NCI-H2029 (cell line): ENCODE measurements at regions not wholly inside any gene's neighbourhood (a gene's known extent, or its start where the extent isn't known, plus 50 kb on each side); places are given as distances from the start of the nearest gene placed in this dataset.

Experiments
- DNase-seq: peaks from one replicate; lab custom pipeline; 2025; lab: John Stamatoyannopoulos, UW

GRCh38 chr20:6693178-6693807 is 74.2 kb upstream of the BMP2 start:
- no peak for DNase-seq

GRCh38 chr20:6692566-6693173 is 74.8 kb upstream of the BMP2 start:
- DNase-seq, result no peak

GRCh38 chr20:6691516-6691915 is 76.0 kb upstream of the BMP2 start:
- no peak for DNase-seq

GRCh38 chr20:6689339-6689973 is 78.0 kb upstream of the BMP2 start:
- DNase-seq, result no peak

GRCh38 chr20:6686171-6686570 is 81.3 kb upstream of the BMP2 start:
- DNase-seq, result no peak

- no peak for DNase-seq
Measured at GRCh38 chr20:6685626-6686025, 81.9 kb upstream of the BMP2 start.

DNA sequence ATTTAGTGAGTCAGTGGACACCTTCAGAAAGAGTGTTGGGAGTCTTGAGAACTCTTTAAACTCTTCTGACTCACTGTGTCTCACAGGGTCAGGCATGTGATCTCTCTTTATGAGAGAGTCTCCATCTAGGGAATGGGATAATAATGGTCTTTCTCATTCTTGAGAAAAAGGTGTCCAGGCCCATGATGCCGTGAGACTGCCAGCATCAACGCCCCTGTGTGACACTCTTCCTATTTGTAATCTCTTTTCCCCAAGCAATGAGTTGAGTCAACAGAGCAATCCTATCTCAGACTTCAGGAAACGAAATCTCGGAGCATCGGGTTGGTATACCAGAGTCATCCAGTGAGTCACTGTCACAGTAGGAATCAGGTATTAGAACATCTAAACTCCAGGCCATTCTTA is 82.3 kb upstream of the BMP2 start:
- DNase-seq, result no peak

GRCh38 chr20:6683021-6683977 is 84.2 kb upstream of the BMP2 start:
- no peak for DNase-seq

- no peak for DNase-seq
Measured at GRCh38 chr20:6680854-6681253, 86.6 kb upstream of the BMP2 start.

GRCh38 chr20:6680441-6680840 is 87.0 kb upstream of the BMP2 start:
- DNase-seq, result no peak

- DNase-seq, result no peak
Measured at GRCh38 chr20:6679086-6679485, 88.4 kb upstream of the BMP2 start.

DNA sequence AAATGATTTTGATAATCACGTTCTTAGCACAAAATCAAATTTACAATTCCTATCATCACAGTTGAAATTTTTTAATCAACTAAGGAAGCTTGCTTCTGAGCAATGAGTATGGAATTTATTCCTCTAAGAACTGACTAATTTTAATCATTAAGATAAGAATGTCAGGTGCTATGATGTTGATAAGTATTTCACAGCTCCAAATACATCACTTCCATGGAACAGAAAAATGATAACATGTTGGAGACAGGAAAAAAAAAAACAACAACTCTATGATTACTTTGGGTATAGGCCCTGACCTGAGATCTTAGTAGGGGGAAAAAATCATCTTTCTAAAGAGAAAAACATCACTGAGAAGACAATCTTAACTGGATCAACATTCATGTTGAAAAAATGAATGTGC is 89.4 kb upstream of the BMP2 start:
- DNase-seq, result no peak

DNA sequence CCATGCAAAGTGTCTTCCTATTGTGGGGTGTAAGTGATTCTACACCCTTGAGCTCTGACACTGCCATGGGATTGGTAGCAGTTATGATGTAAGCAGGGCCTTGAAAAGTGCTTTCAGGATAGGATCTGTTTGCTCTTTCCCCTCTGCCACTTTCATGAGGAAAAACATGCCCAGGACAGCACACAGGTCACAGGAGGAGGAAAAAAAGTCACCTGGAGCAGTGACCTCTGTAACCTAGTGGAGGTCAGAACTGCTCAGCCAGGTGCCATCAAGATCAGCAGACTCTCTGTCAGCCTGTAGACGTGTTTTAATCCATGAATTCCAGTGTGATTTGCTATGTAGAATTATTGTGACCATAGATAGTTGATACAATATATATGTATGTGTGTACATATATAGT is 92.7 kb upstream of the BMP2 start:
- DNase-seq, result no peak

DNA sequence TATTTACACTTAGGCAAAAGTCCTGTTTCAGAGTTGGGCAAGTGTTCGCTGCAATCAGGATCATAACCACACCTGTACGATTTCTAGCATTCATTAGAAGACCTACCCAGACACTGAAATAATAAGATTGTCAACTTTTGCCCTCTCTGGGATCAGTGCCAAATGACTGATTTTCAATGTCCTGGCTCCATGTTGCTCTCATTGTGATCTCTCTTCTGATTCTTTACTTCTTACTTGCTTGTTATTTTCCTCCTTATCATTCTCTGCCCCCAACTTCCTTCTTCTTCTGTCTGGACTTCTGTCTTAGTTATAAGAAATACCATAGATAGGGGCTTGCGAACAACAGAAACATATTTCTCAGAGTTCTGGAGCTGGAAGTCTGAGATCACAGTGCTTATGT is 94.4 kb upstream of the BMP2 start:
- no peak for DNase-seq

DNA sequence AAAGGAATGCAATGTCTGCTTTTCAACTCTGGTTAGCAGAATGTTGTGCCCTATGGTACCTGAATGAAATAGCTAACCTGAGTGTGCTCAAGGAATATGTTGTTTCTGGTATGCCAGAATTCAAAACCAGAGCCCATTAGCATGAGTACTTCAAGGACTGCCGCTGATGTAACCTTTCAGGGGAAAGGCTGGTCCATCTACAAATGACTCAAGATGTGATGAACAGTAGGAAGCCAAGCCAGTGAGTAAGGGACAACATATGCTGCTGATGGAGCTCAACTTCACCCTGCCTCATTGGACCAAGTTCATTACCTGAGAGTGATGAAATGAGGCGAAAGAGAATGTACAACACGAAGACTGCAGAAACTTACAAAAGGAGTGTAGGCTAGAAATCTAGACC is 95.7 kb upstream of the BMP2 start:
- no peak for DNase-seq

DNA sequence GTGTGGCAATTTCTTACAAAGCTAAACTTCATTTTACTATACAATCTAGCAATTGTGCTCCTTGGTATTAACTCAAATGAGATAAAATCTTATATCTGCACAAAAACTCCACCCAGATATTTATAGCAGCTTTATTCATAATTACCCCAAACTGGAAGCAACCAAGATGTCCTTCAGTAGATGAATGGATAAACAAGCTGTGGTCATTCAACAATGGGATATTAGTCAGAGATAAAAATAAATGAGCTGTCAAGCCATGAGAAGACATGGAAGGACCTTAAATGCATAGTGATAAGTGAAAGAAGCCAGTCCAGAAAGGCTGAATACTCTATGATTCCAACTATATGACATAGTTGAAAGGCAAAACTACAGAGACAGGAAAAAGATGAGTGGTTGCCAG is 98.9 kb upstream of the BMP2 start:
- no peak for DNase-seq

DNA sequence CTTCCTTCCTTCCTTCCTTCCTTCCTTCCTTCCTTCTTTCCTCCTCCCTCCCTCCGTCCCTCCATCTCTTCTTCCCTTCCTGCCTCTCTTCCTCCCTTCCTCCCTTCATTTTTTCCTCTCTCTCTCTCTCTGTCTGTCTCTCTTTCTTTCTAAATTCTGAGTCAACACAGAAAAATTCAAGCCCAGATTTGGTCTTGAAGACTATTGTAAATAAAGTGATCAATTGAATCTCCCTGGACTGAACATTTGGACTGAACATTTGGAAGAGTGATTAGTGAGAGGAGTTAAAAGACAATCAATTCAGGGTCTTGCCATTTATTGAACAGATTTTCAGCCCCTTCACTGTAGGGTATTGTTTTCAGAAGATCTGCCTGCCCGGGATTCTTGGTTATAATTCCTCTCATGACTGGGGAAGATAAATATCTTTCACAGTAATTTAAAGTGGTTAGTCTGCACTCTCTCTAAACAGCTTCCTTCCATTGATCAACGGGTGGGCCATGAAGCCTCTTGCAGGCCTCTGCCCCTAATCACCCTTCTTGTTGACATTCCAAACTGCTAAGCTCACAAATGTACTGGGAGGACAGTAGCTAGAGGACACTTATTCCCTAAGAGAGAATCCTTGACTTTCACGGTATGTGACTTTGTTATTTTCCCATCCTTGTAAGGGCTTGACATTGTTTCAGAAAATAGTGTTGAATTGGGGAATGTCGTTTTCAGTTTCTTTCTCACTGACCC is 101.7 kb upstream of the BMP2 start:
- no peak for DNase-seq

DNA sequence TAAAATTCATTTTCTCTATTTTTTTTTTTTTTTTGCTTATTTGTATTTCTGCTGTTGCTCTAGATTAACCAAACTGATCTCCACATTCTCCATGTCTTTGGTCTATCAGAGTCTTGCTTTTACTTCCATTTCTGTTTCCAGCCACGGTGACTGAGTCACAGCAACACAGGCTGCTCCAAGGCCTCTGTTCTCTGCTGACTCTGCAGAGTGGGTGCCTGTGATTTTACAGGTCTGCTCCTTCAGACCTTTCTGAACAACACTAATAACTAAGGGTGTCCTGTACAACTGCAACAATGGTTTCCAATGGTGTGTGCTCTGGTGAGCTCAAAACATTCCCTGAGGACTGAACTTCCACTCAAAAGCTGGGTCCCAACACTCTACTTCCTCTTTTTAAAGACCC is 102.3 kb upstream of the BMP2 start:
- no peak for DNase-seq

DNA sequence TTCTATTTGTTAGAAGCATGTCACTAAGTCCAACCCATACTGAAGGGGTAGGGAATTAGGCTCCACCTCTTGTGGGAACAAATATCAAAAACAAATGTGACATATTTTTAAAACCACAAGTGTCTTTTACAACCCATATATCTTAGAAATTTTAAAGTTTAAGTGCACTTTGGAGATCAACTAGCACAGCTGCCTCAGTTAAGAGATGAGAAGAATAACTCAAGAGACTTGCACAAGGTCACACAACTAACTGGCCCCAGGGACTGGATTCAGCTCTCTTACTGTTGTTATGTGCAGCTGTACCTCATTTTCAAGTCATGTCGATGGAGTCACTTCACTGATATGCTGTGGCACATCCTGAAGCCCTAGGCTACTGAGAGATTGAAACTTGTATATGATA is 102.9 kb upstream of the BMP2 start:
- no peak for DNase-seq

DNA sequence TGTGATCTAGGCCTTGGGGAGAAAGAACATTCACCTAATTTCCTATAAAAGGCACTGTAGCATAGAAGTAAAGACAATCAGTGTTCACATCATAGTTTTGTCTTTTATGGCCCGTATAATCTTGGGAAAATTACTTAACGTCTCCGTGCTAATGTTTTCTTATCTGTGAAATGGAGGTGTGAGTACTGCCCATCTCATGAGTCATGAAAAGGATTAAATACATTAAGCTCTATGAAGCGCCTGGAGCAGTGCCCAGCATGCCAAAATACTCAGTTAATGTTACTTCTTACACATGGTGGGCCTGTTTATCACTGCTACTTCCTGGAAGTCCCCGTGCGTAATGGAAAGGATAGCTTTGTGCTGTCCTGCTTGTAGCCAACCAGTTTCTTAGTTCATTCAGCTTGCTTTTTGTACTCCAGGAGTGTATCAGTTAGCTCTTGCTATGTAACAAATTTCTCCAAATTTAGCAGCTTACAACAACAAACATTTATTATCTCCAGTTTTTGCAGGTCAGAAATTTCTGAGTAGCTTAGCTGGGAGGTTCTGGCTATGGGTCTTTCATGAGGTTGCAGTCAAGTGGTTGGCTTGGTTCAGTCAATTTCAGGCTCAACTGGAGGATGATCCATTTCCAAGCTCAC is 103.6 kb upstream of the BMP2 start:
- DNase-seq, result no peak

DNA sequence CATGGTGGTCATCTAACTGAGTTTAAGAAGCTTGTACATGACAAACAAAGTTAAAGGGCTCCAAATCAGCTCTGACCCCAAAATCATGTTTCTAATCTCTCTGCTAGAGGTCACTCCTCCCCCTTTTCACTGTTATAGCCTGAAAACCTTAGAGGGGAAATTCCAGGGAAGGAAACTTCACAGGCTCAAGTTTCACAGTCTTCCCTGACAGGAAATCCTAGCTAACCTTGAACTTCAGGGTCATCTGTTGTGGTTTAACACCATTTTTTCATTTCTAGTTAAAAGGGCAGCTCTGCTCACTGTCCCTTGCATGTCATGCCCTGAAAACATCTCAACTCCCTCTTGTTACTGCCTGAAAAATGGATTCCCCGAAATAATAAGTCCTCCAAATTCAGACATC is 104.4 kb upstream of the BMP2 start:
- no peak for DNase-seq

- DNase-seq, result no peak
Measured at GRCh38 chr20:6662309-6662708, 105.2 kb upstream of the BMP2 start.
